ENCODE measurements at regions not wholly inside any gene's neighbourhood (a gene's known extent, or its start where the extent isn't known, plus 50 kb on each side); places are given as distances from the start of the nearest gene placed in this dataset.
"Not testable (repeated sequence)": the region's sequence is repeated elsewhere in the genome, so short reads cannot be mapped to it uniquely, and the experiment has no call there.

DNA sequence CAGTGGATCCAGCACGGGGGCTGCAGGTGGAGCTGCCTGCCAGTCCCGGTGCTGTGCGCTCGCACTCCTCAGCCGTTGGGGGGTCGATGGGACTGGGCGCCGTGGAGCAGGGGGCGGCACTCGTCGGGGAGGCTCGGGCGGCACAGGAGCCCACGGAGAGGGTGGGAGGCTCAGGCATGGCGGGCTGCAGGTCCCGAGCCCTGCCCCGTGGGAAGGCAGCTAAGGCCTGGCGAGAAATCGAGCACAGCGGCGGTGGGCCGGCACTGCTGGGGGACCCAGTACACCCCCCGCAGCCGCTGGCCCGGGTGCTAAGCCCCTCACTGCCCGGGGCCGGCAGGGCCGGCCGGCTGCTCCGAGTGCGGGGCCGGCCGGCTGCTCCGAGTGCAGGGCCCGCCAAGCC, 52.3 kb upstream of the MARK1 start:
- H3K36me3 ChIP-seq (replicated peaks); H3K27ac ChIP-seq; in situ Hi-C loops (cut with HindIII; ENCODE audit: low pct_ligation_motif_present, low sequenced_read_pairs); H3K4me3 ChIP-seq (ENCODE audit: low read depth, low read length); H3K27me3 ChIP-seq (replicated peaks); DNase-seq: not testable (repeated sequence)

DNA sequence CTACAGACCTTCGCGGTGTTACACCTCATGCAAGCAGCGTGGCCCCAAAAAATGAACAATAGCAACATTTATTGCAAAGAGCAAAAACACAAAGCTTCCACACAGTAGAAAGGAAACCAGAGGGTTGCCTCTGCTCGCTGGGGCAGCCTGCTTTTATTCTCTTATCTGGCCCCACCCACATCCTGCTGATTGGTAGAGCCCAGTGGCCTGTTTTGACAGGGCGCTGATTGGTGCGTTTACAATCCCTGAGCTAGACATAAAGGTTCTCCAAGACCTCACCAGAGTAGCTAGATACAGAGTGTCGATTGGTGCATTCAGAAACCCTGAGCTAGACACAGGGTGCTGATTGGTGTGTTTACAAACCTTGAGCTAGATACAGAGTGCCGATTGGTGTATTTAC, 52.8 kb upstream of the MARK1 start:
- H3K27me3 ChIP-seq (replicated peaks); in situ Hi-C loops (cut with HindIII; ENCODE audit: low pct_ligation_motif_present, low sequenced_read_pairs); H3K36me3 ChIP-seq (replicated peaks); DNase-seq; H3K27ac ChIP-seq; H3K4me3 ChIP-seq (ENCODE audit: low read depth, low read length): not testable (repeated sequence)

DNA sequence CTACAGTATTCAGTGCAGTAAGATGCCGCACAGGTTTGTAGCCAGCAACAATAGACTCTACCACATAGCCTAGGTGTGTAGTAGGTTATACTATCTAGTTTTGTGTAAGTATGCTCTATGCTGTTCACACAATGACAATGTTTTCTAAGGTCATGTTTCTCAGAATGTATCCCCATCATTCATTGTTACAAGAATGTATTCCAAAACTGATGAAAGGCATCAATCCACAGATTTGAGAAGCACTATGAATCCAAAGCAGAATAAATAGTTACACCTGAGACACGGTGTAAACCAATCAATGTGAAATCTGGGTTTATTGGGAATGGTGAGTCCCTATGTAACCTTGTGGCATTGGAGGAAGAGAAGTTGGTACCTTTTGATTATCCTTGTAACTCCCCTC, 54.5 kb upstream of the MARK1 start:
- Histone ChIP-seq H3K27me3 (replicated peaks) (no peaks in the 10 kb centered on the region), H3K27ac (no peak overlapping the region), H3K36me3 (replicated peaks) (no peaks in the 10 kb centered on the region), H3K4me3 (ENCODE audit: low read depth, low read length) (no peak overlapping the region)
- in situ Hi-C loops (cut with HindIII; ENCODE audit: low pct_ligation_motif_present, low sequenced_read_pairs) = no loop called here
- TF ChIP-seq, protein P1, sequence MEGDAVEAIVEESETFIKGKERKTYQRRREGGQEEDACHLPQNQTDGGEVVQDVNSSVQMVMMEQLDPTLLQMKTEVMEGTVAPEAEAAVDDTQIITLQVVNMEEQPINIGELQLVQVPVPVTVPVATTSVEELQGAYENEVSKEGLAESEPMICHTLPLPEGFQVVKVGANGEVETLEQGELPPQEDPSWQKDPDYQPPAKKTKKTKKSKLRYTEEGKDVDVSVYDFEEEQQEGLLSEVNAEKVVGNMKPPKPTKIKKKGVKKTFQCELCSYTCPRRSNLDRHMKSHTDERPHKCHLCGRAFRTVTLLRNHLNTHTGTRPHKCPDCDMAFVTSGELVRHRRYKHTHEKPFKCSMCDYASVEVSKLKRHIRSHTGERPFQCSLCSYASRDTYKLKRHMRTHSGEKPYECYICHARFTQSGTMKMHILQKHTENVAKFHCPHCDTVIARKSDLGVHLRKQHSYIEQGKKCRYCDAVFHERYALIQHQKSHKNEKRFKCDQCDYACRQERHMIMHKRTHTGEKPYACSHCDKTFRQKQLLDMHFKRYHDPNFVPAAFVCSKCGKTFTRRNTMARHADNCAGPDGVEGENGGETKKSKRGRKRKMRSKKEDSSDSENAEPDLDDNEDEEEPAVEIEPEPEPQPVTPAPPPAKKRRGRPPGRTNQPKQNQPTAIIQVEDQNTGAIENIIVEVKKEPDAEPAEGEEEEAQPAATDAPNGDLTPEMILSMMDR (IDR thresholded peaks at IDR 0.05; ENCODE audit: low read depth, low read length, missing control alignments) = no peak
- no peak for DNase-seq

DNA sequence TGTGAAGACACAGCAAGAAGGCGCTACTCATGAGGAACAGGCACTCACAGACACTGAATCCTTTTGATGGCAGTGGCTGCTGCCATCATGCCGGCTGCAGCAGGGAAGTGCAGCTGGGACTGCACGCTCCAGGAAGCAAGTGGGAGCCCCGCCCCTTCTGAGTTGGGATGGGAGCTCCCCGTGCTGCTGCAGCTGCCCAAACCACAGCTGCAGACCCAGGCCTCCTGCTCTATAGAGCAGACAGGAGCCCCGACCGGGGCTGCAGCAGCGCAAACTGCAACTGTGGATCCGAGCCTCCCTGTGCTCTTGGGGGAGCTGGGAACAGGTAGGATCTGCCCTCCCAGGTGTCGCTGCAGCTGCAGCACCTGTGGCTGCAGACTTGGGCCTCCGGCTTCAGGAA, 65.2 kb upstream of the MARK1 start:
- DNase-seq = no peak
- H3K36me3 ChIP-seq (replicated peaks) = no peaks in the 10 kb centered on the region
- H3K4me3 ChIP-seq (ENCODE audit: low read depth, low read length) = no peak overlapping the region
- H3K27ac ChIP-seq = no peak overlapping the region
- in situ Hi-C loops (cut with HindIII; ENCODE audit: low pct_ligation_motif_present, low sequenced_read_pairs) = no loop called here
- TF ChIP-seq, protein P1 (IDR thresholded peaks at IDR 0.05; ENCODE audit: low read depth, low read length, missing control alignments) = no peak
- no peaks in the 10 kb centered on the region for H3K27me3 ChIP-seq (replicated peaks)

DNA sequence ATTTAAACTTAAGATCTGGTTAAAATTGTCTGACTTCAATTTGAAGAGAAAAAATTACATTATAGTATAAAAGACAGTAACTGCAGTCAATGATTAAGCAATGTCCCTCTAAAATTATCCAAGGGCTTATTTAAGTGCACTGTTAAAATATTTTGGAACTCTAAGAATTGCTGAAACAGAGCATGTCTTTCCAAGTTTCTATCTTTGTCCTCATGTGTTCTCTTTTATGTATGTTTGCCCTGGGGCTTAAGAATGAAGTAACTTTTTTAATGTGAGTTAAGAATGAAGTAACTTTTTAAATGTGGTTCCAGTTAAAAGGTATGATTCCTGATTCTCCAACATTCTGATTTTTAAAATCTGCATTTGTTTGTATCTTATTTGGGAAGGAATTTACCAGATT, 69.0 kb upstream of the MARK1 start:
- in situ Hi-C loops (cut with HindIII; ENCODE audit: low pct_ligation_motif_present, low sequenced_read_pairs) = no loop called here
- Histone ChIP-seq H3K36me3 (replicated peaks) (no peaks in the 10 kb centered on the region), H3K27me3 (replicated peaks) (no peaks in the 10 kb centered on the region), H3K27ac (no peak overlapping the region), H3K4me3 (ENCODE audit: low read depth, low read length) (no peak overlapping the region)
- no peak for DNase-seq
- TF ChIP-seq, protein P1 (IDR thresholded peaks at IDR 0.05; ENCODE audit: low read depth, low read length, missing control alignments) = no peak

DNA sequence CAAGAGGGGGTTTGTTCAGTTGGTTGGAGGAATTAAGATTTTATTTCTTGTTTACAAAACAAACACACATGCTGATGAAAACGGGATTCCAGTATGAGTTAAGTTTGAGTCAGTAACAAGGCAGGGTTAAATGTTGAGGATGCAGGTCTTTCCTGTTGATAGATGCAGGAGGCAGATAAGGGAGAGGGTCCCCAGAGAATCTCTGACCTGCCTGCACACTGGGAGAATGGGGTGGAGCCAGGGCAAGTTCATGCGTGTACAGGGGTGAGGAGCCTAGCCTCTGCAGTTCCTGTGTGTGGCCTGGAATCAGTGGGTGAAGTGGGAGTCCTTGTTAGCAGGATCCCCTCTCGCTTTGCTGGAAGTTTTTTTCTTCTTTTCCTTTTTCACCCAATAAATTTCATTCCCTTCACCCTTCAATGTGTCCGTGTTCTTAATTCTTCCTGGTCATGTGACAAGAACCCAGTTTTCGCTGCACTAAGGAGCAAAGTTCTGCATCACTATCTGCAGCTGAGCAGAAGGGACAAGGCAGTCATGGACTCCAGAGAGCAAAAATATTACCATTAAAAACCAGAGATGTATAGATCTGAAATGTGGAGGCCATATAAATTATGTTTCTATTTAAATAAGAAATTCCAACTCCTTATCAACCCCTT, 69.9 kb upstream of the MARK1 start:
- Histone ChIP-seq H3K27ac (no peak overlapping the region), H3K4me3 (ENCODE audit: low read depth, low read length) (no peak overlapping the region), H3K27me3 (replicated peaks) (no peaks in the 10 kb centered on the region), H3K36me3 (replicated peaks) (no peaks in the 10 kb centered on the region)
- TF ChIP-seq, protein P1 (IDR thresholded peaks at IDR 0.05; ENCODE audit: low read depth, low read length, missing control alignments) = no peak
- in situ Hi-C loops (cut with HindIII; ENCODE audit: low pct_ligation_motif_present, low sequenced_read_pairs) = no loop called here
- no peak for DNase-seq

DNA sequence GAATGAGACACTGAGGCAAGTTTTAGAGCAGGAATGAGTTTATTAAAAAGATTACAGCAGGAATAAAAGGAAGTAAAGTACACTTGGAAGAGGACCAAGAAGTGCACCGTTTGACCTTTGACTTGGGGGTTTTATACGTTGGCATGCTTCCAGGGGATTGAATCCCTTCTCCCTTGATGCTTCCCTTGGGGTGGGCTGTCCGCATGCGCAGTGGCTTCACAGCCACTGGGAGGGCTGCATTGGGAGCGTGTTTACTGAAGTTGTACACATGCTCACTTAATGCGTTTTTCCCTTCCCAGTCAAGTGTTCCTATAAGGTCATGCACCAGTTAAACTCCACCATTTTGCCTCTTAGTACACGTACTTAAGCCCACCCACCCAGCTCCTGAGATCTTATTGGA, 72.4 kb upstream of the MARK1 start:
- H3K27me3 ChIP-seq (replicated peaks) = no peaks in the 10 kb centered on the region
- no peaks in the 10 kb centered on the region for H3K36me3 ChIP-seq (replicated peaks)
- no peak for DNase-seq
- H3K4me3 ChIP-seq (ENCODE audit: low read depth, low read length) = no peak overlapping the region
- in situ Hi-C loops (cut with HindIII; ENCODE audit: low pct_ligation_motif_present, low sequenced_read_pairs) = no loop called here
- H3K27ac ChIP-seq = no peak overlapping the region
- TF ChIP-seq, protein P1 (IDR thresholded peaks at IDR 0.05; ENCODE audit: low read depth, low read length, missing control alignments) = no peak

Measured in brain microvascular endothelial cell (primary cell).